SKM-1 (cell line): ENCODE measurements at regions not wholly inside any gene's neighbourhood (a gene's known extent, or its start where the extent isn't known, plus 50 kb on each side); places are given as distances from the start of the nearest gene placed in this dataset.

Source experiments
- DNase-seq: peaks from one replicate; lab custom pipeline; 2025; ENCODE audit not compliant: unreplicated experiment; lab: John Stamatoyannopoulos, UW

GRCh38 chr7:135831455-135832195, 83.0 kb upstream of the FAM180A start:
- DNase-seq: no peak

- no peak for DNase-seq
These were observed 80.0 kb upstream of the FAM180A start for GRCh38 chr7:135828604-135829003.

DNA sequence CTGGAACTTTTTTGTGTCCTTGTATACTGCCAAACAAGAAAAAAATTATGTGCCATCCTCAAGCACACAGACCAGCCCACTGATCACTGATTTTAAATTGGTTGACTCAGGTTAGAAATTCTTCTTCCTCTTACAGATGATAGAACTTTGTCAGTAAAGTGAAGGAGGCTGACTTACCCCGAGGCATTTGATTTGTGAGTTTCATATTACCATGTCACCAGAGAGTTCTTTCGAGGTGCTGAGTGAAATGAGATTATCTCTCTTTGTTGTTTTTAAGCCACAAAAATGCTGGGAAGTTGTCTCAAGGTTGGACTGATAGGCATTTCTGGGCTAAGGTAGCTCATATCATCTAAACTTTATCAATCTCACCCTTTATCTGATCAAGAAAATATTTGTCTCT, 78.8 kb upstream of the FAM180A start:
- no peak for DNase-seq

- DNase-seq: no peak
These were observed 76.8 kb upstream of the FAM180A start for GRCh38 chr7:135825406-135825805.

GRCh38 chr7:135822376-135822775, 73.8 kb upstream of the FAM180A start:
- no peak for DNase-seq

DNA sequence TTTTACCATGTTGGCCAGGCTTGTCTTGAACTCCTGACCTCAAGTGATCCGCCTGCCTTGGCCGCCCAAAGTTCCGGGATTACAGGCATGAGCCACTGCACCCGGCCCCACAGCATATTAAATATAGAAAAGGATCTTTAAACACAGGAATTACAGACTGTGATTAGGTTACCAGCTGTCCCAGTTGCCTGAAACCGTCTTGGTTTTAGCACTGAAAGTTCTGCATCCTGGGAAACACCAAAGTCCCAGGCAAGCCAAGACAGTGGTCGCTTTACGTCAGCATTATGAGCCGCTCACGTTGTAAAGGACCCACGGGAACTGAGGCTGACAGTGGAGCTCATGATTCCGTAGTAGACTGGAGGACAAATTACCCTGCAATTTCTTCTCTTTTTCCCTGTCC, 69.0 kb upstream of the FAM180A start:
- DNase-seq: no peak

GRCh38 chr7:135815033-135815432, 66.4 kb upstream of the FAM180A start:
- no peak for DNase-seq

DNA sequence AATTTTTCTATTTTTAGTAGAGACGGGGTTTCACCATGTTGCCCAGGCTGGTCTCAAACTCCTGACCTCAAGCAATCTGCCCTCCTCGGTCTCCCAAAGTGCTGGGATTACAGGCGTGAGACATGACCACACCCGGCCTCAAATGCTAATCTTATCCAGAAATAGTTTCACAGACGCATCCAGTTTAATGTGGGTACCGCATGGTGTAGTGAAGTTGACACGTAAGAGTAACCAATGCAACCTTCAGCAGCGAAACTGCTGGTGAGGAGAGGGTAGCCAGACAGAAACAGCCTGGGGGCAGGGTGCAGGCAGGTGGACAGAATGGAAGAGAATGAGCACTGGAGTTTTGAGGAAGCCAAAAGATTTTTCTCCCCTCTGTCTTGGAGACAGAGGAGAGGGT, 63.5 kb upstream of the FAM180A start:
- no peak for DNase-seq

DNA sequence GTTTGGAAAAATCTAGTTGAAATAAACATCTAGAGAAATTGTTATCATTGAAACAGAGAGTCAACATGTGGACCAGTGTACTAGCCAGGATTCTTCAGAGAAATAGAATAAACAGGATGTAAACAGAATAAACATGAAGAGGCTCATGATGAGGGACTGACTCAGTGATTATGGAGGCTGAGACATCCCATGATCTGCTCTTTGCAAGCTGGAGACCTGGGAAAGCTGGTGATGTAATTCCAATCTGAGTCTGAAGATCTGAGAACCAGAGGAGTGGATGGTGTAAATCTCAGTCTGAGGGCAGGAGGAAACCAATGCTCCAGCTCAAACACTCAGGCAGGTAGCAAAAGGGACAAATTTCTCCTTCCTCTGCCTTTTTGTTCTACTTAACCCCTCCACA, 62.9 kb upstream of the FAM180A start:
- no peak for DNase-seq

- DNase-seq: no peak
These were observed 59.6 kb upstream of the FAM180A start for GRCh38 chr7:135808206-135808605.

- no peak for DNase-seq
These were observed 54.5 kb upstream of the FAM180A start for GRCh38 chr7:135803143-135803542.

- DNase-seq: no peak
These were observed 54.1 kb upstream of the FAM180A start for GRCh38 chr7:135802697-135803096.

DNA sequence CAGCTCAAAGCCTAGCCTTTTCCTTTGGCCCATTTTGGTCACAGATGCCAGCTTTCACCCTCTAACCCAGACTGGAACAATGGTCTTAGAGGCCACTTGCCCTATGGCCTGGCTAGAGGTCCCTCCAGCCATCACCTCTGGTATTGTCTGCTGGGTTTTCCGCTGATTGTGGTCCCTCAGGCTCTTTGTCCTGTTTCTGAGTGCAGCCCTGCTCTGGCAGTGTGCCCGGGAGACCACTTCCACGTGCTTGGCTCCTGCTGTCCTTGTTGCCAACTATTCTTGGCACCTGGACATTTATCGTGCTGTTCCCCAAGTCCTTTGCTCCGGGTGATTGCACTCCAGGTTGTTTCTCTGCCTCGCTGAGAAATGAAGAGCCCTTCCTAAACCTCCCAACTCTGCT, 53.3 kb upstream of the FAM180A start:
- no peak for DNase-seq

- DNase-seq: peak; percentile 69
These were observed 52.6 kb upstream of the FAM180A start for GRCh38 chr7:135801045-135801693.

DNA sequence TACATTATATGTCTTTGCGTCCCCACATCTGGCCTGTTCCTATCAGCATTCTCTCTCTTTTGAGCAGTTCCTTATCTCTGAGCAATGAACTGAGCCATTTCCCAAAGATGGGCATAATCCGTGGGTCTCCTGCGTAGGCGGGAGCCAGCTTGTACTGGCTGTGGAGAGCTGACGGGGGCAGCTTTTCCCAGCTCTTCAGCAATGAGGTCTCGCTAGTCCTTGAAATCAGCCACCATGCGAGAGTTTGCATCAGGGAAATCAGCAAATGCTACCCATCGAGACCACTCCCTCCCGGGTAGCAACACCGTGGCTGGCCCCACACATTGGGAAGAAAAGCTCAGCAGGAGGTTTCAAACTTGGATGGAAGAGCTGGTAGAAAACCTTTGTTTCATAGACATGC, 51.9 kb upstream of the FAM180A start:
- no peak for DNase-seq

DNA sequence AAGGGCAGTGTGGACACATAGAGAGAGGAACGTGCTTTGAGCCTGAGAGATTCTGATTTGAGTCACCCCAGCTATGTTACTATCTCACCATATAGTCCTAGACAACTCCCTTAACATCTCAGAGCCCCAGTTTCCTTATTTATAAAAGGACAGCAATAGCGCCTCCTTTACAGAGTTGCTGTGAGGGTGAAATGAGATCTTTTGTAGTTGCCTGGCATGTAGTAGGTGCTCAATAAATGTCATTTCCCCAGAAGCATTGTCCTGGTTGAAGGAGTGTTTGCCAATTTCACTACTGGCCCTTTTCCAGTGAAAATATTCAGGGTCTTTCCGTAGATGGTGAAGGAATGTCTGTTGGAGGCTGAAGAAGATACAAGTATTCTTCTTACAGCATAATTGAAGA, 51.3 kb upstream of the FAM180A start:
- no peak for DNase-seq
